ENCODE measurements at regions not wholly inside any gene's neighbourhood (a gene's known extent, or its start where the extent isn't known, plus 50 kb on each side); places are given as distances from the start of the nearest gene placed in this dataset.

GRCh38 chr2:220071696-220072095 is 444.3 kb downstream of the SLC4A3 start:
- FAIRE-seq (no peak), DNase-seq (ENCODE audit: extremely low spot score, insufficient read length, low read depth) (no peak)

- FAIRE-seq (no peak), DNase-seq (ENCODE audit: extremely low spot score, insufficient read length, low read depth) (no peak)
Observed at GRCh38 chr2:220072669-220073220, 445.3 kb downstream of the SLC4A3 start.

- no peak for FAIRE-seq
Observed at GRCh38 chr2:220075835-220076234, 448.4 kb downstream of the SLC4A3 start.

GRCh38 chr2:220076734-220077133 is 449.3 kb downstream of the SLC4A3 start:
- FAIRE-seq (no peak), DNase-seq (ENCODE audit: extremely low spot score, insufficient read length, low read depth) (no peak)

More at GRCh38 chr2:220075835-220076234, 448.4 kb downstream of the SLC4A3 start:
- no peak for DNase-seq (ENCODE audit: extremely low spot score, insufficient read length, low read depth)

GRCh38 chr2:220077488-220077887 is 450.1 kb downstream of the SLC4A3 start:
- FAIRE-seq: no peak
- DNase-seq (ENCODE audit: extremely low spot score, insufficient read length, low read depth): no peak

- no peak for FAIRE-seq
- no peak for DNase-seq (ENCODE audit: extremely low spot score, insufficient read length, low read depth)
Observed at GRCh38 chr2:220078439-220078838, 451.0 kb downstream of the SLC4A3 start.

GRCh38 chr2:220079595-220079994 is 452.2 kb downstream of the SLC4A3 start:
- no peak for FAIRE-seq
- no peak for DNase-seq (ENCODE audit: extremely low spot score, insufficient read length, low read depth)

GRCh38 chr2:220081171-220081570 is 453.7 kb downstream of the SLC4A3 start:
- DNase-seq (ENCODE audit: extremely low spot score, insufficient read length, low read depth): no peak
- no peak for FAIRE-seq

GRCh38 chr2:220090050-220090449 is 462.6 kb downstream of the SLC4A3 start:
- DNase-seq (ENCODE audit: extremely low spot score, insufficient read length, low read depth) (no peak), FAIRE-seq (no peak)

GRCh38 chr2:220096406-220096805 is 469.0 kb downstream of the SLC4A3 start:
- no peak for DNase-seq (ENCODE audit: extremely low spot score, insufficient read length, low read depth)
- FAIRE-seq: no peak

- DNase-seq (ENCODE audit: extremely low spot score, insufficient read length, low read depth) (no peak), FAIRE-seq (no peak)
Observed at GRCh38 chr2:220101980-220102379, 474.6 kb downstream of the SLC4A3 start.

GRCh38 chr2:220103596-220103995 is 476.2 kb downstream of the SLC4A3 start:
- FAIRE-seq: no peak

GRCh38 chr2:220104871-220105351 is 477.5 kb downstream of the SLC4A3 start:
- FAIRE-seq (no peak), DNase-seq (ENCODE audit: extremely low spot score, insufficient read length, low read depth) (no peak)

More at GRCh38 chr2:220103596-220103995, 476.2 kb downstream of the SLC4A3 start:
- no peak for DNase-seq (ENCODE audit: extremely low spot score, insufficient read length, low read depth)

GRCh38 chr2:220106065-220106464 is 478.6 kb downstream of the SLC4A3 start:
- FAIRE-seq: no peak

GRCh38 chr2:220107380-220107791 is 480.0 kb downstream of the SLC4A3 start:
- DNase-seq (ENCODE audit: extremely low spot score, insufficient read length, low read depth): no peak
- no peak for FAIRE-seq

More at GRCh38 chr2:220106065-220106464, 478.6 kb downstream of the SLC4A3 start:
- no peak for DNase-seq (ENCODE audit: extremely low spot score, insufficient read length, low read depth)

- no peak for FAIRE-seq
- DNase-seq (ENCODE audit: extremely low spot score, insufficient read length, low read depth): no peak
Observed at GRCh38 chr2:220114443-220114842, 487.0 kb downstream of the SLC4A3 start.

GRCh38 chr2:220117025-220117424 is 489.6 kb downstream of the SLC4A3 start:
- DNase-seq (ENCODE audit: extremely low spot score, insufficient read length, low read depth) (no peak), FAIRE-seq (no peak)

GRCh38 chr2:220120041-220120440 is 492.6 kb downstream of the SLC4A3 start:
- FAIRE-seq (no peak), DNase-seq (ENCODE audit: extremely low spot score, insufficient read length, low read depth) (no peak)

GRCh38 chr2:220123751-220124150 is 496.3 kb downstream of the SLC4A3 start:
- no peak for DNase-seq (ENCODE audit: extremely low spot score, insufficient read length, low read depth)
- no peak for FAIRE-seq

GRCh38 chr2:220125551-220125950 is 498.1 kb downstream of the SLC4A3 start:
- FAIRE-seq (no peak), DNase-seq (ENCODE audit: extremely low spot score, insufficient read length, low read depth) (no peak)

GRCh38 chr2:220127311-220127710 is 499.9 kb downstream of the SLC4A3 start:
- DNase-seq (ENCODE audit: extremely low spot score, insufficient read length, low read depth): no peak
- FAIRE-seq: no peak

- no peak for FAIRE-seq
- no peak for DNase-seq (ENCODE audit: extremely low spot score, insufficient read length, low read depth)
Observed at GRCh38 chr2:220127876-220128275, 500.4 kb downstream of the SLC4A3 start.
